ENCODE measurements at regions not wholly inside any gene's neighbourhood (a gene's known extent, or its start where the extent isn't known, plus 50 kb on each side); places are given as distances from the start of the nearest gene placed in this dataset.

GRCh38 chr5:41617843-41618515 is 107.6 kb upstream of the PLCXD3 start:
- Histone ChIP-seq H3K36me3 (ENCODE audit: control insufficient read depth, insufficient read depth, low read length) (no peaks in the 10 kb centered on the region), H2AK5ac (ENCODE audit: low read depth, low read length) (no peak overlapping the region), H3K9me1 (ENCODE audit: insufficient read depth, low read length) (no peaks in the 10 kb centered on the region), H3K79me1 (ENCODE audit: low read depth in 1 of 2, low read length in 2 of 2) (no peaks in the 10 kb centered on the region), H3K4me3 (ENCODE audit: insufficient read depth, low read depth, low read length) (no peak overlapping the region), H4K91ac (ENCODE audit: insufficient read depth, low read depth, low read length) (no peak overlapping the region), H3K14ac (replicated peaks; ENCODE audit: low read depth, low read length) (no peak overlapping the region), H3K56ac (ENCODE audit: extremely low read depth, insufficient read depth, low read length) (no peak overlapping the region), H2AK9ac (replicated peaks; ENCODE audit: low read depth, low read length, poor library complexity) (no peak overlapping the region), H2BK15ac (ENCODE audit: low read depth, low read length) (no peak overlapping the region), H3K9ac (ENCODE audit: low read depth, low read length) (no peak overlapping the region), H3K18ac (ENCODE audit: low read depth, low read length) (no peak overlapping the region), H4K20me1 (ENCODE audit: insufficient read depth, low read length) (no peaks in the 10 kb centered on the region), H2BK20ac (ENCODE audit: low read depth, low read length) (no peak overlapping the region), H2BK120ac (ENCODE audit: low read depth, low read length) (no peak overlapping the region), H3K4ac (ENCODE audit: low read depth, low read length) (no peak overlapping the region), H3K9me3 (ENCODE audit: control insufficient read depth, insufficient read depth, low read length) (no peaks in the 10 kb centered on the region), H3K23ac (ENCODE audit: low read depth, low read length) (no peak overlapping the region), H3K4me1 (ENCODE audit: control insufficient read depth, insufficient read depth, low read length) (no peaks in the 10 kb centered on the region), H3K27ac (ENCODE audit: insufficient read depth, low read length) (no peak overlapping the region), H4K8ac (ENCODE audit: low read depth in 2 of 2, low read length in 2 of 2) (no peak overlapping the region), H2AFZ (replicated peaks; ENCODE audit: low read length, poor library complexity) (no peak overlapping the region), H3K4me2 (ENCODE audit: low read depth, low read length) (no peak overlapping the region), H4K5ac (ENCODE audit: low read depth, low read length) (no peak overlapping the region), H2BK5ac (ENCODE audit: low read depth, low read length, poor library complexity, severe bottlenecking) (no peak overlapping the region), H3K27me3 (ENCODE audit: control insufficient read depth, insufficient read depth, low read length) (no peaks in the 10 kb centered on the region)
- TF ChIP-seq RCOR1 (IDR thresholded peaks at IDR 0.05; ENCODE audit: insufficient replicate concordance, low read length) = no peak
- BruUV-seq (replicated peaks) = no TSS peak
- DNase-seq (no peak), ATAC-seq (ENCODE audit: low read depth) (no peak)
- dilution Hi-C loops (cut with HindIII; ENCODE audit: low sequenced_read_pairs, unreplicated experiment) (no loop called here), in situ Hi-C loops (cut with MboI; ENCODE audit: low sequenced_read_pairs) (no loop called here), intact Hi-C loops (cut with micrococcal nuclease) (no loop called here)
- ChIA-PET POLR2A (ENCODE audit: unreplicated experiment) (no interaction called here), CTCF (interaction anchor here (0.8 kb wide), 1 partner anchor 509 kb away, joined by 3 read pairs; no protein-coding TSS in a partner anchor)
- WGBS, 2 experiments (ENCODE audit: extremely low coverage in 2 of 2, insufficient read length in 1 of 2) = no CpG with 5 or more reads among the region's 2 CpGs
